ENCODE measurements at regions not wholly inside any gene's neighbourhood (a gene's known extent, or its start where the extent isn't known, plus 50 kb on each side); places are given as distances from the start of the nearest gene placed in this dataset.

DNA sequence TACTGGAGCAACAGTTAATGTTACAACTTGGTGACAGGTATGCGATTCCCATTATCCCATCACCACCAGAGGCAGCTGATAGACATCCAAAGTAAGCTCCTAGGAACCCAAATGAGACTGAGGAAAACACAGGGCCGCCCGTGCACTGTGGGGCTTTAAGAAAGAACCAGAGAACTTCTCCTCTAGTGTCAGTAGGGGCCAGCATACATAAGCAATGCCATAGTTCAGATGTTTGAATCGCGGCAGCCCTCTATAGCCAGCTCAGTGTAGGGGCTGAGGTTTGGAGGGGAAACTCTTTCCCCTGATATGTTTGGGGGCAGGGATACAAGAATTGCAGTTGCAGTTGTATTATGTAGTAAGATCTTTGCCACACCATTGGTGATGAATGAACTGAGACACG lies 593.3 kb upstream of the NCAM2 start:
- TF ChIP-seq, protein P1, sequence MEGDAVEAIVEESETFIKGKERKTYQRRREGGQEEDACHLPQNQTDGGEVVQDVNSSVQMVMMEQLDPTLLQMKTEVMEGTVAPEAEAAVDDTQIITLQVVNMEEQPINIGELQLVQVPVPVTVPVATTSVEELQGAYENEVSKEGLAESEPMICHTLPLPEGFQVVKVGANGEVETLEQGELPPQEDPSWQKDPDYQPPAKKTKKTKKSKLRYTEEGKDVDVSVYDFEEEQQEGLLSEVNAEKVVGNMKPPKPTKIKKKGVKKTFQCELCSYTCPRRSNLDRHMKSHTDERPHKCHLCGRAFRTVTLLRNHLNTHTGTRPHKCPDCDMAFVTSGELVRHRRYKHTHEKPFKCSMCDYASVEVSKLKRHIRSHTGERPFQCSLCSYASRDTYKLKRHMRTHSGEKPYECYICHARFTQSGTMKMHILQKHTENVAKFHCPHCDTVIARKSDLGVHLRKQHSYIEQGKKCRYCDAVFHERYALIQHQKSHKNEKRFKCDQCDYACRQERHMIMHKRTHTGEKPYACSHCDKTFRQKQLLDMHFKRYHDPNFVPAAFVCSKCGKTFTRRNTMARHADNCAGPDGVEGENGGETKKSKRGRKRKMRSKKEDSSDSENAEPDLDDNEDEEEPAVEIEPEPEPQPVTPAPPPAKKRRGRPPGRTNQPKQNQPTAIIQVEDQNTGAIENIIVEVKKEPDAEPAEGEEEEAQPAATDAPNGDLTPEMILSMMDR (IDR thresholded peaks at IDR 0.05; ENCODE audit: borderline replicate concordance, extremely low read depth, low read length, poor library complexity, severe bottlenecking): no peak
- no peak for TF ChIP-seq EZH2 (IDR thresholded peaks at IDR 0.05; ENCODE audit: borderline replicate concordance, low read depth, low read length, severe bottlenecking)
- no peak overlapping the region for H3K27ac ChIP-seq (ENCODE audit: low read length)

DNA sequence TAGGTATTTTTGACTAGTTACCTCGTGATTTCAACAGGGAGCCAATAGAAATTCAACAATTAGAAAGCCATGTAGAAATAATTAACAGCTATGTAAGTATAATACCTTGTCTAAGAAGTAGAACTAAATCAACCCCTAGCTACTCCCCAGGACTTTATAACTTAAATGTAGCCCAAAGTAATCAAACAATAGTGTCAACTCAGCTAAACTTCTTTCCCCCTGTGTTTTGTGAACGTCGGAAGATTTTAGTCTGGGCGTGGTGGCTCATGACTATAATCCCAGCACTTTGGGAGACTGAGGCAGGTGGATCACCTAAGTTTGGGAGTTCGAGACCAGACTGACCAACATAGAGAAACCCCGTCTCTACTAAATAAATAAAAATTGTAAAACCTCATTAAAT lies 579.9 kb upstream of the NCAM2 start:
- Histone ChIP-seq H3K4me1 (ENCODE audit: insufficient read depth, low read length) (no peaks in the 10 kb centered on the region), H4K20me1 (ENCODE audit: insufficient read depth, low read length) (no peaks in the 10 kb centered on the region), H3K9ac (ENCODE audit: low read depth, low read length) (no peak overlapping the region), H3K4me2 (ENCODE audit: insufficient read depth, low read length) (no peak overlapping the region), H3K36me3 (ENCODE audit: insufficient read depth, low read length) (no peaks in the 10 kb centered on the region), H3K4me3 (ENCODE audit: low read depth in 1 of 2, low read length in 2 of 2) (no peak overlapping the region), H3K27ac (ENCODE audit: low read length) (no peak overlapping the region), H3K9me3 (ENCODE audit: insufficient read depth, low read length, severe bottlenecking) (no peaks in the 10 kb centered on the region), H2AFZ (ENCODE audit: low read depth, low read length) (no peak overlapping the region), H3K27me3 (ENCODE audit: insufficient read depth, low read length, poor library complexity) (no peaks in the 10 kb centered on the region), H3K79me2 (ENCODE audit: insufficient read depth, low read length) (no peaks in the 10 kb centered on the region)
- DNase-seq: no peak
- no peak for ATAC-seq (ENCODE audit: insufficient read depth, low read depth)
- no peak for TF ChIP-seq EZH2 (IDR thresholded peaks at IDR 0.05; ENCODE audit: borderline replicate concordance, low read depth, low read length, severe bottlenecking)
- TF ChIP-seq, protein P1 (IDR thresholded peaks at IDR 0.05; ENCODE audit: borderline replicate concordance, extremely low read depth, low read length, poor library complexity, severe bottlenecking): no peak

More for the DNA sequence above, 593.3 kb upstream of the NCAM2 start:
- DNase-seq: no peak
- Histone ChIP-seq H2AFZ (ENCODE audit: low read depth, low read length) (no peak overlapping the region), H3K9ac (ENCODE audit: low read depth, low read length) (no peak overlapping the region), H4K20me1 (ENCODE audit: insufficient read depth, low read length) (no peaks in the 10 kb centered on the region), H3K4me2 (ENCODE audit: insufficient read depth, low read length) (no peak overlapping the region), H3K79me2 (ENCODE audit: insufficient read depth, low read length) (no peaks in the 10 kb centered on the region), H3K36me3 (ENCODE audit: insufficient read depth, low read length) (no peaks in the 10 kb centered on the region), H3K9me3 (ENCODE audit: insufficient read depth, low read length, severe bottlenecking) (no peaks in the 10 kb centered on the region), H3K4me1 (ENCODE audit: insufficient read depth, low read length) (no peaks in the 10 kb centered on the region), H3K4me3 (ENCODE audit: low read depth in 1 of 2, low read length in 2 of 2) (no peak overlapping the region), H3K27me3 (ENCODE audit: insufficient read depth, low read length, poor library complexity) (no peaks in the 10 kb centered on the region)
- ATAC-seq (ENCODE audit: insufficient read depth, low read depth): no peak

DNA sequence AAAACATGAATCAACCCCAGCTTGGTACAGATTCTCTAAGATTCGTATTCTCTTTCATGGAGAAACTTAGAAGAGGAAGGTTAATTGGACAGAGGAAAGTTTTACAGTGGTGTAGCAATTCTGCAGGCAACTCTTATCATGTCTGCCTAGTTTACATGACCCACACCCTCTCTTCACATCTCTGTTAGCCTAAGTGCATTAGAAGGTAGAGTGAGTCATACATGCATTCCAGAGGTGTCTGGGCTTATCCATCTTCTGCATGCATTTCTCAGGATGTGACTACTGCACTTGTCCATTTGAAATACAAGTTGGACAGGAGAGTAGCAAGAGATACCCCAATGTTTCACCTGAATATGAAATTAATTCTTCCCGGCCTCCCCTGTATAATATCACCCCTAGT lies 578.4 kb upstream of the NCAM2 start:
- Histone ChIP-seq H3K27ac (ENCODE audit: low read length) (no peak overlapping the region), H3K36me3 (ENCODE audit: insufficient read depth, low read length) (no peaks in the 10 kb centered on the region), H2AFZ (ENCODE audit: low read depth, low read length) (no peak overlapping the region), H3K9me3 (ENCODE audit: insufficient read depth, low read length, severe bottlenecking) (no peaks in the 10 kb centered on the region), H3K79me2 (ENCODE audit: insufficient read depth, low read length) (no peaks in the 10 kb centered on the region), H3K4me1 (ENCODE audit: insufficient read depth, low read length) (no peaks in the 10 kb centered on the region), H4K20me1 (ENCODE audit: insufficient read depth, low read length) (no peaks in the 10 kb centered on the region), H3K4me3 (ENCODE audit: low read depth in 1 of 2, low read length in 2 of 2) (no peak overlapping the region), H3K4me2 (ENCODE audit: insufficient read depth, low read length) (no peak overlapping the region), H3K27me3 (ENCODE audit: insufficient read depth, low read length, poor library complexity) (no peaks in the 10 kb centered on the region), H3K9ac (ENCODE audit: low read depth, low read length) (no peak overlapping the region)
- ATAC-seq (ENCODE audit: insufficient read depth, low read depth) (no peak), DNase-seq (no peak)
- TF ChIP-seq, protein P1 (IDR thresholded peaks at IDR 0.05; ENCODE audit: borderline replicate concordance, extremely low read depth, low read length, poor library complexity, severe bottlenecking): no peak
- TF ChIP-seq EZH2 (IDR thresholded peaks at IDR 0.05; ENCODE audit: borderline replicate concordance, low read depth, low read length, severe bottlenecking): no peak

DNA sequence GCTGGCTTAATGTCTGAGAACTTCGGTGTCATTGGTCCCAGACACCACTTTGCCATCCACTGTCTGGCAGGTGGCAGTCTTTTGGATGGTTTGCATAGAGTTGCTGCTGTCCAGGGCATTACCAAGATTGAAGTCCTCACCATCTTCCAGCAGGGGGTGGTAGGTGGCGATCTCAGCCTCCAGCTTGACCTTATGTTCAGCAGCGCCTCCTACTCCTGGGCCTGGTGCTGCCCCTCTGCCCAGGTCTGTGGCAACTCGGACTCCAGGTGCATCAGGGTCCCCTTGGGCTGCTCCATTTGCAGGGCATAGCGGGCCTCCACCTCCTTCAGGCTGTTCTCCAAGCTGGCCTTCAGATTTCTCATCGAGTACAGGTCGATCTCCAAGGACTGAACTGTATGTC lies 573.3 kb upstream of the NCAM2 start:
- Histone ChIP-seq H3K27ac (ENCODE audit: low read length) (no peak overlapping the region), H2AFZ (ENCODE audit: low read depth, low read length) (no peak overlapping the region), H3K9ac (ENCODE audit: low read depth, low read length) (no peak overlapping the region), H4K20me1 (ENCODE audit: insufficient read depth, low read length) (no peaks in the 10 kb centered on the region), H3K27me3 (ENCODE audit: insufficient read depth, low read length, poor library complexity) (no peaks in the 10 kb centered on the region), H3K4me2 (ENCODE audit: insufficient read depth, low read length) (no peak overlapping the region), H3K36me3 (ENCODE audit: insufficient read depth, low read length) (no peaks in the 10 kb centered on the region), H3K9me3 (ENCODE audit: insufficient read depth, low read length, severe bottlenecking) (no peaks in the 10 kb centered on the region), H3K4me1 (ENCODE audit: insufficient read depth, low read length) (no peaks in the 10 kb centered on the region), H3K4me3 (ENCODE audit: low read depth in 1 of 2, low read length in 2 of 2) (no peak overlapping the region), H3K79me2 (ENCODE audit: insufficient read depth, low read length) (no peaks in the 10 kb centered on the region)
- TF ChIP-seq, protein P1 (IDR thresholded peaks at IDR 0.05; ENCODE audit: borderline replicate concordance, extremely low read depth, low read length, poor library complexity, severe bottlenecking): no peak
- no peak for TF ChIP-seq EZH2 (IDR thresholded peaks at IDR 0.05; ENCODE audit: borderline replicate concordance, low read depth, low read length, severe bottlenecking)
- ATAC-seq (ENCODE audit: insufficient read depth, low read depth): no peak
- DNase-seq: no peak

All from DND-41 (cell line).